ENCODE measurements at regions not wholly inside any gene's neighbourhood (a gene's known extent, or its start where the extent isn't known, plus 50 kb on each side); places are given as distances from the start of the nearest gene placed in this dataset.
"Not testable (repeated sequence)": the region's sequence is repeated elsewhere in the genome, so short reads cannot be mapped to it uniquely, and the experiment has no call there.

DNA sequence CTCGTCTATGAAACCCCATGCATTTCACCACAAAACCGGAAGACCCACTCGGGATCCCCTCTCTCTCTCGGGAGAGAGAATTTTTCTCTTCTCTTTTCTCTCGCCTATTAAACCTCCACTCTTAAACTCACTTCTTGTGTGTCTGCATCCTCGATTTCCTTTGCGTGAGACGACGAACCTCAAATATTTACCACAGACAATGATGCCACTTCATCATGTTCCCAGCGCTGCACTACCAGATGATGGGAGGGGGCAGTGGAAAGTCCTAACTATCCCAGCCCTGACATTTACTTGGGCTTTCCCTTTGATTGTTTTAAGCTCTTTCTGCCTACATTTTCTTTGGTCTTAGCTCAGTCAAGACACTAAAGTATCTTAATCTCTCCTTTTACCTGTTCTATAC is 906.7 kb downstream of the GRID1 start:
- peak; percentile 23 for DNase-seq (ENCODE audit: low read depth)

- DNase-seq (ENCODE audit: low read depth): no peak
These were observed 902.3 kb downstream of the GRID1 start for GRCh38 chr10:85464336-85464735.

GRCh38 chr10:85477979-85478378 is 888.6 kb downstream of the GRID1 start:
- no peak for DNase-seq (ENCODE audit: low read depth)

DNA sequence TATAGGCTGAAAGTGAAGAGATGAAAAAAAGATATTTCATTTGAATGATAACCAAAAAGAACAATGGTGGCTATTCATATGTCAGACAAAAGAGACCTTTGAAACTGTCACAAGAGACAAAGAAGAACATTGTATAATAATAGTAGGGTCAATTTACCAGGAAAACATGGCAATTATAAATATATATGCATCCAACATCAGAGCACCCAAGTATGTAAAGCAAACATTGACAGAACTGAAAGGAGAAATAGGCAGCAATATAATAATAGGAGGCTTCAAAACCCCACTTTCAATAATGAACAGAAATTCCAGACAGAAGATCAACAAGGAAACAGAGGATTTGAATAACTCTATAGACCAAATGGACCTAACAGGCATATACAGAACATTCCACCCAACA is 876.2 kb downstream of the GRID1 start:
- no peak for DNase-seq (ENCODE audit: low read depth)

GRCh38 chr10:85491652-85492051 is 874.9 kb downstream of the GRID1 start:
- no peak for DNase-seq (ENCODE audit: low read depth)

DNA sequence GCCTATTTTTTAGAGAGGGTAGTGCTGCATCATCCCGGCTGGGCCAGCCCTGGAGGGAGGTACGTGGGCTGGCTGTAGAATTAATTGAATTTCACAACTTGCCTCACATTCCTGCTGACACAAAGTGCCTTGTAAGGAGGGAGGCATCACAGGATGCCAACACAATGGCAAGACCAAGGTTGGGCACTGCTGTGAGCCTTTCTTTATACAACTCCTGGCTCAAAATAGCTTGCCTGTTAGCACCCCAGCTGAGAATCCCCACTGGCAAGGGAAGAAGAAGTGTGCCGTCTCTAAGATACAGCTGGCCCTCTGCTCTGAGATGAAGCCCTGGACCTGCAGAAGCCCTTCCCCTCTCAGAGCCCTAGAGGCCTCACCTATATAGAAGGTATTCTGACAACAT is 873.9 kb downstream of the GRID1 start:
- DNase-seq (ENCODE audit: low read depth): no peak

DNA sequence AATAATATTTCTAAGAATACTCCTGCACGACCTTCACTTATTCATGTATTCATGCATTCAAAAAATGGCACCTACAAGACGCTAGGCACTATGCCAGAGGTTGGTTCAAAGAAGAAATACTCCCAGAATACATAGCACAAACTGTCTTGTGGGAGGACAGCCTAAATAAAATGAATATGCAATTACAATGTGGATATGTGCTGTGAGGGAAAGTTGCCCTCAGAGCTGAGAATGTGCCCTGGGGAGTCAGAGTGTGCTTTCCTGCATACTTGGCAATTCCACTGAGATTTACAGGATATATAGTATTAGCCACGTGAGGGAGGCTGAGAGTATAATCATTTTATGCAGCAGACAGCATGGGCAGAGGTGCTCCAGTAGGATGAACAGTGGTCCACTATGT is 872.9 kb downstream of the GRID1 start:
- no peak for DNase-seq (ENCODE audit: low read depth)

DNA sequence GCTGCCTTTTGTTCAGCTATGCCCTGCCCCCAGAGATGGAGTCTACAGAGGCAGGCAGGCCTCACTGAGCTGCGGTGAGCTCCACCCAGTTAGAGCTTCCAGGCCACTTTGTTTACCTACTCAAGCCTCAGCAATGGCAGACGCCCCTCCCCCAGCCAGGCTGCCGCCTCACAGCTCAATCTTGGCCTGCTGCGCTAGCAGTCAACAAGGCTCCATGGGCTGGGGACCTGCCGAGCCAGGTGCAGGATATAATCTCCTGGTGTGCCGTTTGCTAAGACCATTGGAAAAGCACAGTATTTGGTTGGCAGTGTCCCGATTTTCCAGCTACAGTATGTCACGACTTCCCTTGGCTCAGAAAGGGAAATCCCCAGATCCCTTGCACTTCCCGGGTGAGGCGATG is 862.0 kb downstream of the GRID1 start:
- not testable (repeated sequence) for DNase-seq (ENCODE audit: low read depth)

DNA sequence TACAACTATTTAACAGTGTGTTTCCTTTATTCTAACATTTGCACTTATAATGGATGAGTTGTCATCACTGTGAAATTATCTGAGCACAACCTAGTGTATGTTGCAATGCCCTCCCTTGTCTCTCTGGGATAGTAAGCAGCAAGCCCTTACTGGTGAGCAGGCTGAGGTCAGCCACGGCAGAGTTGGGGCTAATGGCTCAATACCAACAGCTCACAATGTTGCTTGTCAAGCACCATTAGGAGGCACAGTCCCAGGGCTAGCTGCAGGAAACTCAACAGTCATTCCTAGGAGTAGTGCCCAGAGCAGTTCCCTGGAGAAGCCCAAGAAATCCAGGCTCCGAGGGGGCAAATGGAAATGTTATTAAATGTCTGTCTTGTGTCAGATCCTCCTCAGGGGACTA is 858.4 kb downstream of the GRID1 start:
- no peak for DNase-seq (ENCODE audit: low read depth)

GRCh38 chr10:85510682-85511081 is 855.9 kb downstream of the GRID1 start:
- no peak for DNase-seq (ENCODE audit: low read depth)

- no peak for DNase-seq (ENCODE audit: low read depth)
These were observed 853.2 kb downstream of the GRID1 start for GRCh38 chr10:85513436-85513835.

DNA sequence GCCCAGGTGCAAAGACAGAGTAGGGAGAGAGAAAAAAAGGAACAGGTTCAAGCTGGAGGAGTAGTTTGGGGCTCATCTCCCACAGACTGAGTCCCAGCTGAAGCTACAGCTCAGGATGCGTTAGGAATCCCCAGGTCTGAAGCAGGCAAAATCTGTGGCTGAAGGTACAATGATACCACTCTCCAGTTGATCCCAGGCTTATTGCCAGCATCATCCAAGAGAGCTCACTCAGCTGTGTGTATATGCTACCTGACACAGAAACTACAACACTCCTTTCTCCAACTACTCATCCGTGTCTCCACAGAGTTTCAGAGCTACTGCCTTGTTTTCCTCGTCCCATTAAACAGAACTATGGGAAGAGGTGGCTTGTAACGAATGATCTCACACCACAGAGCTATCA is 851.3 kb downstream of the GRID1 start:
- no peak for DNase-seq (ENCODE audit: low read depth)

DNA sequence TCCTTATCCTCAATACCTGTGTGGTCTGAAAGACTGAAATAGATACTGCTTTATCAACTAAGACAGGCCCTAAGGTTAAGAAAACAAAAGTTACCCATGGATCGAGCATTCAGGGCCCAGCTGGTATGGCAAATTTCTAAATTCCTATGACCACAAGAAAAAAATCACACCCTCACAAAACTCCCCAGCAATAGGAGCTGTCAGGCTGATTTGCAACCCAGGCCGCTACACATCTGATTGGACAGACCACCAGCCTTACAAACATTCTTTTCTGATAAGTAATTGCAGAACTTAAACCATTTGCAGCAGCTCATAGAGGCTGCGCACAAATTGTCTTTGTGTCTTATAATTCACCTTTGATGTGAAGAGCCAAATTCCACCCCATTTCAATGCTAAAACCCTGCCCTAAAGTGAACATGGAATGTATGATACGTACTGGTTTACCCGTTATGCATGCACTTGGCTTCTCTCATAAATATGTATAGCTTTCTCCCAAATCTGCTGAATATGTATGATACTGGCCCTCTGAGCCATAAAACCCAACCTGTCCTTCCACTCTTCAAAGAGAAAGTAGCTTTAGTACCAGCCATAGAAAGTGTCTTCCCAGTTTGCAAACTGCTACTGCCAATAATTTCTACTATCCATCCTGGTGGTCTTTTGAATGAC is 842.5 kb downstream of the GRID1 start:
- DNase-seq (ENCODE audit: low read depth): peak; percentile 9

- DNase-seq (ENCODE audit: low read depth): peak; percentile 25
These were observed 838.8 kb downstream of the GRID1 start for GRCh38 chr10:85527616-85528317.

DNA sequence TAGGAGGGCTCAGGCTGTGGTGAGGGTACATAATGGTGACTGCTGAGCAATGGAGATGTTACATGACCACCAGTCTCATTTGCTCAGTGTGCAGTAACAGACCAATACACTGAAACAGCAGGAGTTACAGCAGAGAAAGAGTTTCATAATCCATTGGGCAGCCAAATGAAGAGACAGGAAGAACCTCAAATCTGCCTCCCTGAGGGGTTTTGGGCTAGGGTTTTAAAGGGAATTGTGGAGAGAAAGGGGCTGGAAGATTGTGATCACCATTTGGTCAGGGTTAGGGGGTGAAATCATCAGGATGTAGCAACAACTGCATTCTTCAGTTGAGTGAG is 838.3 kb downstream of the GRID1 start:
- no peak for DNase-seq (ENCODE audit: low read depth)

GRCh38 chr10:85531706-85532105 is 834.9 kb downstream of the GRID1 start:
- no peak for DNase-seq (ENCODE audit: low read depth)

- DNase-seq (ENCODE audit: low read depth): no peak
These were observed 833.8 kb downstream of the GRID1 start for GRCh38 chr10:85532773-85533172.

DNA sequence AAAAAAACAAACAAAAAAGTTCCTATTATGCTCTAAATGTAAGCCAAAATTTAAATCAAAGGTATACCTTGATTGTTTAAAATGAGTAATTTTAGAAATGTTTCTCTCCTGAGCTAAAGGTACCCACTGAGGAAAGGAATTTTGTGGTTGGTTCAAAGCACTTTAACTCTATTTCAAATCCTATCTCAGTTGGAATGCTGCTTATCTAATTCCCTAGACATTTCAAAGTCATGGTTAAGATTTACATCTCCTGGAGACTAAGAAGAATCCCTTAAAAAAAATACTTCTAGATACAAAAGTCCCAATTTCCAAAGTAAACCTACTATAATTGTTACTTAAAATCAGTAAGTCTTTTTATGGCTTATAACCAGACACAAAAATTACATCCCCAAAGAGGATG is 830.7 kb downstream of the GRID1 start:
- no peak for DNase-seq (ENCODE audit: low read depth)

DNA sequence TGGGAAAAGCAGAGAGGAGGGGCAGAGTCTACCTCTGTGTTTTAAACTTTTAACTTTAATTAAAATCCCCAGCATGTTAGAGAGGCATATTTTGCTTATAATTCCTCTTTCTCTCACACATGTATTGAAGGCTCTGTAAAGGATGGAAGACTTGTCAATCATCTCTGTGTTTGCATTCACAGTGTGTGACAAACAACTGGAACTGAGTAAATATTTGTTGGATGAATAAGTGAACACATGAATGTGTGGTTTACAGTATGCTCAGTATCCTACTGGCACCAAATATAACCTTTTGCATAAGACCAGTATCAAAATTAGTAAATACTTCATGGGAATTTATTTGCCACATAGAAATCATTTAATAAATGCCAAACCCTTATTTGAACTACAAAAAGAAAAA is 829.0 kb downstream of the GRID1 start:
- DNase-seq (ENCODE audit: low read depth): no peak

DNA sequence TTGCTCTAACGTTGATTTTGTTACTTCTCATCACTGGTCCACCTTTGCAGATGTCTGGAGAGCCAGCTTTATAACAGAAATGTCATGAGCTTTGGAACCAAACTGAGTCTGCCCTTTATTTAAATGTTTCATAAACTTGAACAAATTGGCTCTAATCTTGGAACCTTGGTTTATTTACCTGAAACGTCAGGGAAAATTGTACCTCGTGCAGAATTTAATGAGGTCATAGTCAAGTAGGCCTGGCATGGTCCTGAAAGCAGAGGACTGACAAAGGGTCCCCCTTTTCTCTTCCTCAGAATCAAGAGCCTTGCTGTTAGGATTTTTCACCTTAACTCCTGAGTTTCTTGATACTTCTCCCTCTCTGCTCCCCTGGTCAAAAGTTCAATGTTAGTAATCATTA is 828.0 kb downstream of the GRID1 start:
- no peak for DNase-seq (ENCODE audit: low read depth)

GRCh38 chr10:85542152-85542551 is 824.4 kb downstream of the GRID1 start:
- DNase-seq (ENCODE audit: low read depth): no peak

GRCh38 chr10:85542936-85543730 is 823.5 kb downstream of the GRID1 start:
- DNase-seq (ENCODE audit: low read depth): no peak

GRCh38 chr10:85544956-85545355 is 821.6 kb downstream of the GRID1 start:
- peak; percentile 26 for DNase-seq (ENCODE audit: low read depth)

All from M059J (cell line).